Hepatocyte (in vitro differentiated cells): ENCODE measurements at regions not wholly inside any gene's neighbourhood (a gene's known extent, or its start where the extent isn't known, plus 50 kb on each side); places are given as distances from the start of the nearest gene placed in this dataset.

Experiments used
- DNase-seq: peaks from one replicate; pipeline ENCODE4 v3.0.0-alpha.2; 2016; ENCODE audit warnings: low spot score
- H2AFZ ChIP-seq: fragments of 200-600 bp; sonication (generic); 2 replicates; pipeline ENCODE4 v1.6.0; 2016; ENCODE audit warnings: antibody characterized with exemption, mild to moderate bottlenecking
- H3K27ac ChIP-seq: fragments of 200-600 bp; sonication (generic); 2 replicates; pipeline ENCODE4 v1.5.1; 2016; ENCODE audit warnings: mild to moderate bottlenecking
- H3K27me3 ChIP-seq: fragments of 200-600 bp; sonication (generic); 2 replicates; pipeline ENCODE4 v1.6.1; 2016
- H3K36me3 ChIP-seq: fragments of 200-600 bp; sonication (generic); replicated peaks from 2 replicates; pipeline ENCODE4 v1.5.1; 2016; ENCODE audit warnings: low read depth; ENCODE audit not compliant: insufficient read depth
- H3K4me1 ChIP-seq: fragments of 200-600 bp; sonication (generic); 2 replicates; pipeline ENCODE4 v1.5.1; 2016; ENCODE audit warnings: mild to moderate bottlenecking, moderate library complexity; ENCODE audit not compliant: insufficient read depth
- H3K4me2 ChIP-seq: fragments of 200-600 bp; sonication (generic); 2 replicates; pipeline ENCODE4 v1.6.0; 2016
- H3K4me3 ChIP-seq: fragments of 200-600 bp; sonication (generic); 2 replicates; pipeline ENCODE4 v1.5.1; 2016; ENCODE audit warnings: mild to moderate bottlenecking
- H3K79me2 ChIP-seq: fragments of 200-600 bp; sonication (generic); 2 replicates; pipeline ENCODE4 v1.6.0; 2017; ENCODE audit warnings: mild to moderate bottlenecking
- H3K9me2 ChIP-seq: fragments of 200-600 bp; sonication (generic); replicated peaks from 2 replicates; pipeline ENCODE4 v1.6.0; 2017; ENCODE audit warnings: mild to moderate bottlenecking; ENCODE audit not compliant: insufficient read depth
- H3K9me3 ChIP-seq: fragments of 200-600 bp; sonication (generic); 2 replicates; pipeline ENCODE4 v1.5.1; 2016; ENCODE audit warnings: low read depth, mild to moderate bottlenecking
- H4K20me1 ChIP-seq: fragments of 200-600 bp; sonication (generic); 2 replicates; pipeline ENCODE4 v1.6.0; 2016; ENCODE audit warnings: mild to moderate bottlenecking; ENCODE audit not compliant: insufficient read depth, poor library complexity, severe bottlenecking
- CTCF ChIP-seq: fragments of 200-600 bp; sonication (generic); IDR thresholded peaks from 2 replicates; pipeline ENCODE4 v1.5.1; 2016; ENCODE audit warnings: antibody characterized with exemption, mild to moderate bottlenecking; ENCODE audit not compliant: poor library complexity
- EZH2 ChIP-seq: fragments of 200-600 bp; sonication (generic); IDR thresholded peaks from 2 replicates; pipeline ENCODE4 v1.6.1; 2016; ENCODE audit warnings: antibody characterized with exemption, mild to moderate bottlenecking, borderline replicate concordance
- EZH2phosphoT487 ChIP-seq: fragments of 200-600 bp; sonication (generic); IDR thresholded peaks from one replicate; pipeline ENCODE4 v1.6.1; 2018; ENCODE audit warnings: antibody characterized with exemption, mild to moderate bottlenecking, low read depth, moderate library complexity; ENCODE audit not compliant: unreplicated experiment, severe bottlenecking
- WGBS: methylation state at CpG from one replicate; pipeline ENCODE4 v1.1.6; 2016; ENCODE audit warnings: low lambda C conversion rate; ENCODE audit errors: missing lambda C conversion rate; 5-methylcytosine and 5-hydroxymethylcytosine counted together

GRCh38 chr5:40359093-40359492 is 320.6 kb upstream of the PTGER4 start:
- Histone ChIP-seq H3K4me3 (no peak overlapping the region), H3K79me2 (no peaks in the 10 kb centered on the region), H2AFZ (no peak overlapping the region), H3K36me3 (no peaks in the 10 kb centered on the region), H3K9me2 (no peaks in the 10 kb centered on the region), H3K4me2 (no peak overlapping the region), H3K27me3 (no peaks in the 10 kb centered on the region), H3K4me1 (no peaks in the 10 kb centered on the region), H4K20me1 (no peaks in the 10 kb centered on the region), H3K27ac (no peak overlapping the region), H3K9me3 (no peaks in the 10 kb centered on the region)
- TF ChIP-seq EZH2phosphoT487 (no peak), EZH2 (no peak), CTCF (no peak)
- WGBS = 93% methylated on average over 1 of the region's 1 CpG
- no peak for DNase-seq

GRCh38 chr5:40356248-40356647 is 323.5 kb upstream of the PTGER4 start:
- 75% methylated on average over 1 of the region's 1 CpG for WGBS
- Histone ChIP-seq H3K4me3 (no peak overlapping the region), H3K4me1 (no peaks in the 10 kb centered on the region), H3K79me2 (no peaks in the 10 kb centered on the region), H2AFZ (no peak overlapping the region), H3K36me3 (no peaks in the 10 kb centered on the region), H3K9me3 (no peaks in the 10 kb centered on the region), H3K27ac (no peak overlapping the region), H4K20me1 (no peaks in the 10 kb centered on the region), H3K9me2 (no peaks in the 10 kb centered on the region), H3K4me2 (no peak overlapping the region), H3K27me3 (no peaks in the 10 kb centered on the region)
- DNase-seq = no peak
- TF ChIP-seq EZH2phosphoT487 (no peak), EZH2 (no peak), CTCF (no peak)

GRCh38 chr5:40355846-40356245 is 323.9 kb upstream of the PTGER4 start:
- Histone ChIP-seq H3K27me3 (no peaks in the 10 kb centered on the region), H3K9me3 (no peaks in the 10 kb centered on the region), H4K20me1 (no peaks in the 10 kb centered on the region), H3K4me2 (no peak overlapping the region), H2AFZ (no peak overlapping the region), H3K36me3 (no peaks in the 10 kb centered on the region), H3K4me1 (no peaks in the 10 kb centered on the region), H3K27ac (no peak overlapping the region), H3K9me2 (no peaks in the 10 kb centered on the region), H3K4me3 (no peak overlapping the region), H3K79me2 (no peaks in the 10 kb centered on the region)
- no peak for TF ChIP-seq EZH2
- no peak for TF ChIP-seq EZH2phosphoT487
- TF ChIP-seq CTCF = no peak
- DNase-seq = no peak
- 81% methylated on average over 4 of the region's 4 CpGs for WGBS

GRCh38 chr5:40355181-40355580 is 324.5 kb upstream of the PTGER4 start:
- 91% methylated on average over 6 of the region's 6 CpGs for WGBS
- Histone ChIP-seq H3K4me1 (no peaks in the 10 kb centered on the region), H3K4me3 (no peak overlapping the region), H3K36me3 (no peaks in the 10 kb centered on the region), H3K79me2 (no peaks in the 10 kb centered on the region), H3K27ac (no peak overlapping the region), H4K20me1 (no peaks in the 10 kb centered on the region), H2AFZ (no peak overlapping the region), H3K9me3 (no peaks in the 10 kb centered on the region), H3K27me3 (no peaks in the 10 kb centered on the region), H3K9me2 (no peaks in the 10 kb centered on the region), H3K4me2 (no peak overlapping the region)
- no peak for DNase-seq
- no peak for TF ChIP-seq CTCF
